SK-N-SH treated with all-trans-retinoic acid at 6 μM for 48 hours (cell line): ENCODE measurements at regions not wholly inside any gene's neighbourhood (a gene's known extent, or its start where the extent isn't known, plus 50 kb on each side); places are given as distances from the start of the nearest gene placed in this dataset.

Experiments
- ATAC-seq: fragments of 200-7000 bp; cut with Tn5 transposase; 3 replicates; pipeline ENCODE4 v1.9.1; 2020; ENCODE audit warnings: mild to moderate bottlenecking, moderate library complexity
- BACH2 ChIP-seq: fragments of 250-450 bp; sonication (Bioruptor Pico); IDR thresholded peaks from 2 replicates; pipeline ENCODE4 v1.9.0; 2021; ENCODE audit warnings: mild to moderate bottlenecking, borderline replicate concordance
- CSDC2 ChIP-seq: fragments of 250-450 bp; sonication (Bioruptor Pico); IDR thresholded peaks from 2 replicates; pipeline ENCODE4 v1.5.0; 2020; ENCODE audit warnings: mild to moderate bottlenecking, moderate library complexity
- ESRRG ChIP-seq: fragments of 250-450 bp; sonication (Bioruptor Pico); IDR thresholded peaks from 2 replicates; pipeline ENCODE4 v1.6.1; 2021; ENCODE audit warnings: mild to moderate bottlenecking
- GLIS3 ChIP-seq: fragments of 250-450 bp; sonication (Bioruptor Pico); IDR thresholded peaks from 2 replicates; pipeline ENCODE4 v1.5.0; 2020; ENCODE audit warnings: mild to moderate bottlenecking, moderate library complexity
- ISL1 ChIP-seq: fragments of 250-450 bp; sonication (Bioruptor Pico); IDR thresholded peaks from 2 replicates; pipeline ENCODE4 v2.1.2; 2022; ENCODE audit warnings: mild to moderate bottlenecking, moderate library complexity
- OSR1 ChIP-seq: fragments of 250-450 bp; sonication (Bioruptor Pico); IDR thresholded peaks from 2 replicates; pipeline ENCODE4 v1.8.0; 2022; ENCODE audit warnings: moderate library complexity, mild to moderate bottlenecking, inconsistent platforms
- PPARA ChIP-seq: fragments of 250-450 bp; sonication (Bioruptor Pico); IDR thresholded peaks from 2 replicates; pipeline ENCODE4 v1.5.0; 2020; ENCODE audit warnings: mild to moderate bottlenecking, borderline replicate concordance
- RARB ChIP-seq: fragments of 250-450 bp; sonication (Bioruptor Pico); IDR thresholded peaks from 2 replicates; pipeline ENCODE4 v1.8.0; 2021; ENCODE audit warnings: mild to moderate bottlenecking, moderate library complexity
- SNAI2 ChIP-seq: fragments of 250-450 bp; sonication (Bioruptor Pico); IDR thresholded peaks from 2 replicates; pipeline ENCODE4 v1.5.0; 2020; ENCODE audit warnings: mild to moderate bottlenecking, moderate library complexity
- TCF4 ChIP-seq: fragments of 250-450 bp; sonication (Bioruptor Pico); IDR thresholded peaks from 2 replicates; pipeline ENCODE4 v1.8.0; 2021; ENCODE audit warnings: mild to moderate bottlenecking, moderate library complexity, borderline replicate concordance
- ZC3H10 ChIP-seq: fragments of 250-450 bp; sonication (Bioruptor Pico); IDR thresholded peaks from 2 replicates; pipeline ENCODE4 v1.5.1; 2021; ENCODE audit warnings: mild to moderate bottlenecking, moderate library complexity
- ZFP3 ChIP-seq: fragments of 250-450 bp; sonication (Bioruptor Pico); IDR thresholded peaks from 2 replicates; pipeline ENCODE4 v1.5.0; 2020; ENCODE audit warnings: mild to moderate bottlenecking, moderate library complexity
- ZFP30 ChIP-seq: fragments of 450-650 bp; formaldehyde crosslinking; IDR thresholded peaks from 2 replicates; pipeline ENCODE4 v1.5.0; 2022; ENCODE audit warnings: mild to moderate bottlenecking, moderate library complexity
- ZNF565 ChIP-seq: fragments of 450-650 bp; formaldehyde crosslinking; conservative IDR thresholded peaks from 2 replicates; pipeline ENCODE4 v1.5.0; 2020; ENCODE audit warnings: low read depth, mild to moderate bottlenecking, moderate library complexity
- ZNF70 ChIP-seq: fragments of 450-650 bp; formaldehyde crosslinking; IDR thresholded peaks from 2 replicates; pipeline ENCODE4 v1.5.0; 2020; ENCODE audit warnings: mild to moderate bottlenecking, moderate library complexity
- ZNF8 ChIP-seq: fragments of 450-650 bp; formaldehyde crosslinking; IDR thresholded peaks from 2 replicates; pipeline ENCODE4 v1.5.0; 2020; ENCODE audit warnings: mild to moderate bottlenecking, moderate library complexity
- TF ChIP-seq, protein P1 (sequence below): fragments of 250-450 bp; sonication (Bioruptor Pico); IDR thresholded peaks from 2 replicates; pipeline ENCODE4 v1.8.0; 2021; ENCODE audit warnings: low read depth, mild to moderate bottlenecking, moderate library complexity, borderline replicate concordance
- TF ChIP-seq, protein P2 (sequence below): fragments of 250-450 bp; sonication (Bioruptor Pico); IDR thresholded peaks from 2 replicates; pipeline ENCODE4 v1.5.0; 2020; ENCODE audit warnings: mild to moderate bottlenecking, moderate library complexity
- TF ChIP-seq, protein P3 (sequence below): fragments of 250-450 bp; sonication (Bioruptor Pico); IDR thresholded peaks from 2 replicates; pipeline ENCODE4 v1.5.1; 2020; ENCODE audit warnings: low read depth, mild to moderate bottlenecking, moderate library complexity
- TF ChIP-seq, protein P4 (sequence below): fragments of 250-450 bp; sonication (Bioruptor Pico); IDR thresholded peaks from 2 replicates; pipeline ENCODE4 v1.8.0; 2020; ENCODE audit warnings: mild to moderate bottlenecking, moderate library complexity, borderline replicate concordance
- TF ChIP-seq, protein P5 (sequence below): fragments of 250-450 bp; sonication (Bioruptor Pico); IDR thresholded peaks from 2 replicates; pipeline ENCODE4 v1.5.1; 2021; ENCODE audit warnings: mild to moderate bottlenecking, moderate library complexity

DNA sequence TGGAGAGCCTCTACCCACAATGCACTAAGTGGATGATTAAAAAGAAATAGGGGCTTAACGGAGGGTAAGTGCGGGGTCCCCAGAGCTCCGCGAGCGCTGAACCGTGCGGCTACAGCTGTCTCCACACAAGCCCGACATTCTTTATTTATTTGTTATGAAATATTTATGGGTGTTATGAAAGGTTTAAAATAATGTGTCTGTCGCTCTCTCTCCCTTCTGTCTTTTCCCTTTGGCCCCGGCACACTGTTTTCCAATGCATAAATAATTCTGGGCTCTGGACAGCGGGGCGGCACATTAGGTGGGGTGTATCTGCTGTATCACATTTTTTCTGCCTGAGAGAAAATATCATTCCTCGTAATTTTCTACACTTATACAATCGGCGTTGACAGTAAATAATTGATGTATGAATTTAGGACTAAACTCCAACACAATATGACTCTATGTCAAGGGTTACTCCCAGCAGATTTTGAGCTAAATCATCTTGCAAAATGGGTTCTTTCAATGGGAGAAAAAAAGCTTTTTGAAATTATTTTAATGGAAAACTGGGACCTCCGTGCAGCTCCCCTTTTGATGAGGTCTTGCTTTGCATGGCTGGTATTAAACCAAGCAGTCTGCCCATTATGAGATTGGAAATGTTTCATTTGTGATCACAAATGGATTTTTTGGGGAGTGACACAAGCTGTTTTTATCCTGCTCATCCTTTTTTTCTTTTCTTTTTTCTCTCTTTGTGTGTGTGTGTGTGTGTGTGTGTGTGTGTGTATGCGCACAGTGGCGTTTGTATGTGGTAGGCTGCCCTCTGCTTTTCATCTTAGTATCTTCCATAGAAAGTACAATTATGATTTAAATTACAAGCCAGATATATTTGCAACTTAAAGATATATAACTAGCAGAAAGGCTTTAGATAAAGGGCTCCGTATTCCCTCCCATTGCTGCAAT lies 370.6 kb upstream of the IRX4 start:
- TF ChIP-seq, protein P1, sequence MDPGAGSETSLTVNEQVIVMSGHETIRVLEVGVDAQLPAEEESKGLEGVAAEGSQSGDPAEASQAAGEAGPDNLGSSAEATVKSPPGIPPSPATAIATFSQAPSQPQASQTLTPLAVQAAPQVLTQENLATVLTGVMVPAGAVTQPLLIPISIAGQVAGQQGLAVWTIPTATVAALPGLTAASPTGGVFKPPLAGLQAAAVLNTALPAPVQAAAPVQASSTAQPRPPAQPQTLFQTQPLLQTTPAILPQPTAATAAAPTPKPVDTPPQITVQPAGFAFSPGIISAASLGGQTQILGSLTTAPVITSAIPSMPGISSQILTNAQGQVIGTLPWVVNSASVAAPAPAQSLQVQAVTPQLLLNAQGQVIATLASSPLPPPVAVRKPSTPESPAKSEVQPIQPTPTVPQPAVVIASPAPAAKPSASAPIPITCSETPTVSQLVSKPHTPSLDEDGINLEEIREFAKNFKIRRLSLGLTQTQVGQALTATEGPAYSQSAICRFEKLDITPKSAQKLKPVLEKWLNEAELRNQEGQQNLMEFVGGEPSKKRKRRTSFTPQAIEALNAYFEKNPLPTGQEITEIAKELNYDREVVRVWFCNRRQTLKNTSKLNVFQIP (CRISPR knock-in tag): no peak
- TF ChIP-seq CSDC2 (CRISPR knock-in tag) (no peak), ZNF70 (CRISPR knock-in tag) (no peak), ZFP3 (CRISPR knock-in tag) (no peak), OSR1 (CRISPR knock-in tag) (no peak), ZNF8 (no peak)
- no peak for ATAC-seq

DNA sequence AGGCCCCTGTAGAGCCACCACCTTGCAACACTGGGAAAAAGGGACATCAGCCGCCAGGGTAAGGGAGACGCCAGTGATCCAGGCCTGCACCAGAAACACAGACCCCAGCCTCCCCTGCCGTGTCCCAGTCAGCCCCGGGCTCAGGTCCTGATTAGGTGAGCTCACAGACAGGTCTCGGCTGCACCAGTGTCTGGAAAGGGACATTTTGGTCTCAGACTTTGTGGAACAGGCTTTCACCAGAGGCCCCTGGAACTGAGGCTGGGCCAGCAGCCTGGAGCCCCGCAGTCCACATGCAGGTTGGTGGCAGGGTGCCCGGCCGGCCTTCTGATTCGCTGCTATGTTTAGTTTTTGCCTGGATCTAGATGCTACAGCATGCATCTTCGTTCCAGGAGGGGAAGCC lies 369.0 kb upstream of the IRX4 start:
- no peak for ATAC-seq
- TF ChIP-seq, protein P2, sequence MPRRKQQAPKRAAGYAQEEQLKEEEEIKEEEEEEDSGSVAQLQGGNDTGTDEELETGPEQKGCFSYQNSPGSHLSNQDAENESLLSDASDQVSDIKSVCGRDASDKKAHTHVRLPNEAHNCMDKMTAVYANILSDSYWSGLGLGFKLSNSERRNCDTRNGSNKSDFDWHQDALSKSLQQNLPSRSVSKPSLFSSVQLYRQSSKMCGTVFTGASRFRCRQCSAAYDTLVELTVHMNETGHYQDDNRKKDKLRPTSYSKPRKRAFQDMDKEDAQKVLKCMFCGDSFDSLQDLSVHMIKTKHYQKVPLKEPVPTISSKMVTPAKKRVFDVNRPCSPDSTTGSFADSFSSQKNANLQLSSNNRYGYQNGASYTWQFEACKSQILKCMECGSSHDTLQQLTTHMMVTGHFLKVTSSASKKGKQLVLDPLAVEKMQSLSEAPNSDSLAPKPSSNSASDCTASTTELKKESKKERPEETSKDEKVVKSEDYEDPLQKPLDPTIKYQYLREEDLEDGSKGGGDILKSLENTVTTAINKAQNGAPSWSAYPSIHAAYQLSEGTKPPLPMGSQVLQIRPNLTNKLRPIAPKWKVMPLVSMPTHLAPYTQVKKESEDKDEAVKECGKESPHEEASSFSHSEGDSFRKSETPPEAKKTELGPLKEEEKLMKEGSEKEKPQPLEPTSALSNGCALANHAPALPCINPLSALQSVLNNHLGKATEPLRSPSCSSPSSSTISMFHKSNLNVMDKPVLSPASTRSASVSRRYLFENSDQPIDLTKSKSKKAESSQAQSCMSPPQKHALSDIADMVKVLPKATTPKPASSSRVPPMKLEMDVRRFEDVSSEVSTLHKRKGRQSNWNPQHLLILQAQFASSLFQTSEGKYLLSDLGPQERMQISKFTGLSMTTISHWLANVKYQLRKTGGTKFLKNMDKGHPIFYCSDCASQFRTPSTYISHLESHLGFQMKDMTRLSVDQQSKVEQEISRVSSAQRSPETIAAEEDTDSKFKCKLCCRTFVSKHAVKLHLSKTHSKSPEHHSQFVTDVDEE (CRISPR knock-in tag): no peak
- TF ChIP-seq GLIS3 (CRISPR knock-in tag): no peak
- TF ChIP-seq, protein P3, sequence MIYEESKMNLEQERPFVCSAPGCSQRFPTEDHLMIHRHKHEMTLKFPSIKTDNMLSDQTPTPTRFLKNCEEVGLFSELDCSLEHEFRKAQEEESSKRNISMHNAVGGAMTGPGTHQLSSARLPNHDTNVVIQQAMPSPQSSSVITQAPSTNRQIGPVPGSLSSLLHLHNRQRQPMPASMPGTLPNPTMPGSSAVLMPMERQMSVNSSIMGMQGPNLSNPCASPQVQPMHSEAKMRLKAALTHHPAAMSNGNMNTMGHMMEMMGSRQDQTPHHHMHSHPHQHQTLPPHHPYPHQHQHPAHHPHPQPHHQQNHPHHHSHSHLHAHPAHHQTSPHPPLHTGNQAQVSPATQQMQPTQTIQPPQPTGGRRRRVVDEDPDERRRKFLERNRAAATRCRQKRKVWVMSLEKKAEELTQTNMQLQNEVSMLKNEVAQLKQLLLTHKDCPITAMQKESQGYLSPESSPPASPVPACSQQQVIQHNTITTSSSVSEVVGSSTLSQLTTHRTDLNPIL (CRISPR knock-in tag): no peak
- TF ChIP-seq ISL1: no peak
- no peak for TF ChIP-seq SNAI2 (CRISPR knock-in tag)
- TF ChIP-seq, protein P4, sequence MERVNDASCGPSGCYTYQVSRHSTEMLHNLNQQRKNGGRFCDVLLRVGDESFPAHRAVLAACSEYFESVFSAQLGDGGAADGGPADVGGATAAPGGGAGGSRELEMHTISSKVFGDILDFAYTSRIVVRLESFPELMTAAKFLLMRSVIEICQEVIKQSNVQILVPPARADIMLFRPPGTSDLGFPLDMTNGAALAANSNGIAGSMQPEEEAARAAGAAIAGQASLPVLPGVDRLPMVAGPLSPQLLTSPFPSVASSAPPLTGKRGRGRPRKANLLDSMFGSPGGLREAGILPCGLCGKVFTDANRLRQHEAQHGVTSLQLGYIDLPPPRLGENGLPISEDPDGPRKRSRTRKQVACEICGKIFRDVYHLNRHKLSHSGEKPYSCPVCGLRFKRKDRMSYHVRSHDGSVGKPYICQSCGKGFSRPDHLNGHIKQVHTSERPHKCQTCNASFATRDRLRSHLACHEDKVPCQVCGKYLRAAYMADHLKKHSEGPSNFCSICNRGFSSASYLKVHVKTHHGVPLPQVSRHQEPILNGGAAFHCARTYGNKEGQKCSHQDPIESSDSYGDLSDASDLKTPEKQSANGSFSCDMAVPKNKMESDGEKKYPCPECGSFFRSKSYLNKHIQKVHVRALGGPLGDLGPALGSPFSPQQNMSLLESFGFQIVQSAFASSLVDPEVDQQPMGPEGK (CRISPR knock-in tag): no peak
- TF ChIP-seq BACH2 (CRISPR knock-in tag): no peak
- no peak for TF ChIP-seq ESRRG (CRISPR knock-in tag)
- TF ChIP-seq OSR1 (CRISPR knock-in tag): no peak
- TF ChIP-seq ZC3H10 (CRISPR knock-in tag): no peak
- TF ChIP-seq ZFP30 (CRISPR knock-in tag): no peak
- TF ChIP-seq, protein P5, sequence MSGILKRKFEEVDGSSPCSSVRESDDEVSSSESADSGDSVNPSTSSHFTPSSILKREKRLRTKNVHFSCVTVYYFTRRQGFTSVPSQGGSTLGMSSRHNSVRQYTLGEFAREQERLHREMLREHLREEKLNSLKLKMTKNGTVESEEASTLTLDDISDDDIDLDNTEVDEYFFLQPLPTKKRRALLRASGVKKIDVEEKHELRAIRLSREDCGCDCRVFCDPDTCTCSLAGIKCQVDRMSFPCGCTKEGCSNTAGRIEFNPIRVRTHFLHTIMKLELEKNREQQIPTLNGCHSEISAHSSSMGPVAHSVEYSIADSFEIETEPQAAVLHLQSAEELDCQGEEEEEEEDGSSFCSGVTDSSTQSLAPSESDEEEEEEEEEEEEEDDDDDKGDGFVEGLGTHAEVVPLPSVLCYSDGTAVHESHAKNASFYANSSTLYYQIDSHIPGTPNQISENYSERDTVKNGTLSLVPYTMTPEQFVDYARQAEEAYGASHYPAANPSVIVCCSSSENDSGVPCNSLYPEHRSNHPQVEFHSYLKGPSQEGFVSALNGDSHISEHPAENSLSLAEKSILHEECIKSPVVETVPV (CRISPR knock-in tag): no peak
- TF ChIP-seq ZNF565 (CRISPR knock-in tag): no peak
- TF ChIP-seq PPARA (CRISPR knock-in tag): no peak
- no peak for TF ChIP-seq RARB (CRISPR knock-in tag)
- TF ChIP-seq ZNF8: no peak
- no peak for TF ChIP-seq ZNF70 (CRISPR knock-in tag)
- no peak for TF ChIP-seq CSDC2 (CRISPR knock-in tag)
- TF ChIP-seq TCF4: no peak

DNA sequence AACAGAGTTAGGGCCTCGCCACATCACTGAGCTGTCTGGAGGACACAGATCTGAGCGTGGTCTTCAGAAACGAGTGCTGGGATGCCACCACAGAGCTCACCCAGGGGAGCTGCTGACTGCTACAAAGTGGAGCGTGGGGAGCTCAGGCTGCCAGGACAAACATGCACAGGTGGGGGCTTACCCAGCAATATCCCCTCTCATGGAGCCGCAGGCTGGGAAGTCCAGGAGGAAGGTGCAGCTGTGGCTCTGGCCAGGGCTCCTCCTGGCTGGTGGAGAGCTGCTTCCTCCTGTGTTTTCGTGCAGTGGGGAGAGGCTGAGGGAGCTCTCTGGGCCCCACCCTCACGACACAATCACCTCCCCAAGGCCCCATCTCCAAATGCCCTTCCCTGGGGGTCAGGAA lies 368.6 kb upstream of the IRX4 start:
- TF ChIP-seq, protein P1 (CRISPR knock-in tag): no peak
- TF ChIP-seq ZFP30 (CRISPR knock-in tag) (no peak), ISL1 (no peak), OSR1 (CRISPR knock-in tag) (no peak), ZNF565 (CRISPR knock-in tag) (no peak), TCF4 (no peak), ZFP3 (CRISPR knock-in tag) (no peak)
- TF ChIP-seq, all 23 proteins: peak for 0
- no peak for ATAC-seq
